Vagina (tissue), 2 donors: ENCODE measurements at regions not wholly inside any gene's neighbourhood (a gene's known extent, or its start where the extent isn't known, plus 50 kb on each side); places are given as distances from the start of the nearest gene placed in this dataset.
A peak's percentile ranks its signal among the peaks of the same experiment; 100 is the strongest.

Source experiments
- DNase-seq, 2 donors: peaks; one replicate each; pipeline ENCODE4 v3.0.0-alpha.2; 2017; ENCODE audit errors: extremely low spot score in 2 of 2
- H3K27ac ChIP-seq: fragments of 200-600 bp; sonication (generic); one replicate; pipeline ENCODE4 v1.5.1; 2019
- H3K27me3 ChIP-seq: fragments of 200-600 bp; sonication (generic); one replicate; pipeline ENCODE4 v1.5.1; 2019
- H3K36me3 ChIP-seq, 2 donors: fragments of 200-600 bp; sonication (generic); one replicate each; pipeline ENCODE4 v1.5.1; 2017 to 2019
- H3K4me1 ChIP-seq: fragments of 200-600 bp; sonication (generic); one replicate; pipeline ENCODE4 v1.5.1; 2019
- H3K4me3 ChIP-seq, 2 donors: fragments of 200-600 bp; sonication (generic); 1 replicate in 1 of 2; 2 replicates in 1 of 2; pipeline ENCODE4 v1.5.1; 2016 to 2019
- H3K9me3 ChIP-seq: fragments of 200-600 bp; sonication (generic); one replicate; pipeline ENCODE4 v1.5.1; 2019
- CTCF ChIP-seq, 3 experiments: fragments of 450-650 bp in 2 of 3; fragments of 200-600 bp in 1 of 3; sonication (generic) in 1 of 3; IDR thresholded peaks; one replicate each; pipeline ENCODE4 v1.5.1; 2017 to 2019; ENCODE audit warnings: antibody characterized with exemption in 3 of 3, mild to moderate bottlenecking in 2 of 3, moderate library complexity in 2 of 3
- POLR2A ChIP-seq, 2 donors: fragments of 450-650 bp; IDR thresholded peaks; one replicate each; pipeline ENCODE4 v1.6.1; 2017; ENCODE audit warnings: antibody characterized with exemption in 2 of 2, mild to moderate bottlenecking in 2 of 2, moderate library complexity in 2 of 2
- POLR2AphosphoS5 ChIP-seq, 2 donors: sonication (generic); formaldehyde crosslinking; IDR thresholded peaks; one replicate each; pipeline ENCODE4 v1.9.0; 2017; ENCODE audit warnings: antibody characterized with exemption in 2 of 2, mild to moderate bottlenecking in 2 of 2, low read depth in 1 of 2; ENCODE audit not compliant: insufficient read depth in 1 of 2
- intact Hi-C: fragments of 100-400 bp; cut with DNase I; formaldehyde crosslinking; loops from one replicate; pipeline ENCODE4 v1.15.1; 2023

- H3K27ac ChIP-seq: peak overlapping the region; percentile 25
- TF ChIP-seq POLR2A (IDR thresholded peaks at IDR 0.05) (no peak), CTCF (IDR thresholded peaks at IDR 0.05) (no peak), POLR2AphosphoS5 (IDR thresholded peaks at IDR 0.05; ENCODE audit: insufficient read depth in 1 of 2, low read depth in 1 of 2) (no peak)
These were observed 72.4 kb downstream of the MATN1 start for GRCh38 chr1:30650968-30651320.

GRCh38 chr1:30650038-30650967, 73.1 kb downstream of the MATN1 start:
- no peak for TF ChIP-seq POLR2AphosphoS5 (IDR thresholded peaks at IDR 0.05; ENCODE audit: insufficient read depth in 1 of 2, low read depth in 1 of 2)
- no peak for TF ChIP-seq POLR2A (IDR thresholded peaks at IDR 0.05)
- TF ChIP-seq CTCF (IDR thresholded peaks at IDR 0.05): no peak
- H3K27me3 ChIP-seq: no peaks in the 10 kb centered on the region
- intact Hi-C loops: no loop called here
- peak overlapping the region in 1 of 2 donors; percentile 3 for H3K4me3 ChIP-seq
- no peaks in the 10 kb centered on the region for H3K9me3 ChIP-seq
- peak overlapping the region; percentile 25 for H3K27ac ChIP-seq
- peaks cover 26% of the 10 kb centered on the region for H3K4me1 ChIP-seq
- no peak for DNase-seq
- H3K36me3 ChIP-seq: no peaks in the 10 kb centered on the region

More at GRCh38 chr1:30650968-30651320, 72.4 kb downstream of the MATN1 start:
- Histone ChIP-seq H3K4me1 (peaks cover 26% of the 10 kb centered on the region), H3K9me3 (no peaks in the 10 kb centered on the region), H3K36me3 (no peaks in the 10 kb centered on the region), H3K4me3 (peak overlapping the region in 1 of 2 donors; percentile 3), H3K27me3 (no peaks in the 10 kb centered on the region)
- DNase-seq: no peak
- intact Hi-C loops: no loop called here

DNA sequence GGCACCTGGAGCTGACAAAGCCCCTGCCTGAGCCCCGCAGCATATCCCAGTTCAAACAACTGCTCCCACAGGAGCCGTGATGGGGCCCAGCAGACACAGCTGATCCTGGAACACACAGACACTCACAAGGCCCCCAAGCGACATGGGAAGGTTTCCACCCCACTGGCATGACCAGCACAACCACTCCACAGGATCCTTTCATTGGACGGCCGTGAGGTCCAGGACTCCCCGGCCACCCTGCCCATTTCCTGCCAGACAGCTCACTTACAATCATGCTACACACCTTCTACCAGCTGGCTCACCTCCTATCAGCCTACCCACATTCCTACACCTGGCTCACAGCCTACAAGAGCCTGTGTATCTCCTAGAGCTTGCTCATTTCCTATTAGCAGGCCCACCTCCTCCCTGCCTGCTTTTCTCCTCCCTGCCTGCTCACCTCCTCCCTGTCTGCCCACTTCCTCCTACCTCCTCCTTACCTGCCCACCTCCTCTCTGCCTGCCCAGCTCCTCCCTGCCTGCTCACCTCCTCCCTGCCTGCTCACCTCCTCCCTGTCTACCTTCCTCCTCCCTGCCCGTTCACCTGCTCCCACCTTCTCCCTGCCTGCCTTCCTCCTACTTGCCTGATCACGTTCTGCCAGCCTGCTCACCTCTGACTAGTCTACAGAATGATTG, 73.9 kb downstream of the MATN1 start:
- Histone ChIP-seq H3K27me3 (no peaks in the 10 kb centered on the region), H3K36me3 (no peaks in the 10 kb centered on the region), H3K9me3 (no peaks in the 10 kb centered on the region), H3K4me3 (no peak overlapping the region), H3K27ac (no peak overlapping the region), H3K4me1 (peaks cover 26% of the 10 kb centered on the region)
- TF ChIP-seq CTCF (IDR thresholded peaks at IDR 0.05) (no peak), POLR2A (IDR thresholded peaks at IDR 0.05) (no peak), POLR2AphosphoS5 (IDR thresholded peaks at IDR 0.05; ENCODE audit: insufficient read depth in 1 of 2, low read depth in 1 of 2) (no peak)
- no peak for DNase-seq
- intact Hi-C loops: no loop called here

DNA sequence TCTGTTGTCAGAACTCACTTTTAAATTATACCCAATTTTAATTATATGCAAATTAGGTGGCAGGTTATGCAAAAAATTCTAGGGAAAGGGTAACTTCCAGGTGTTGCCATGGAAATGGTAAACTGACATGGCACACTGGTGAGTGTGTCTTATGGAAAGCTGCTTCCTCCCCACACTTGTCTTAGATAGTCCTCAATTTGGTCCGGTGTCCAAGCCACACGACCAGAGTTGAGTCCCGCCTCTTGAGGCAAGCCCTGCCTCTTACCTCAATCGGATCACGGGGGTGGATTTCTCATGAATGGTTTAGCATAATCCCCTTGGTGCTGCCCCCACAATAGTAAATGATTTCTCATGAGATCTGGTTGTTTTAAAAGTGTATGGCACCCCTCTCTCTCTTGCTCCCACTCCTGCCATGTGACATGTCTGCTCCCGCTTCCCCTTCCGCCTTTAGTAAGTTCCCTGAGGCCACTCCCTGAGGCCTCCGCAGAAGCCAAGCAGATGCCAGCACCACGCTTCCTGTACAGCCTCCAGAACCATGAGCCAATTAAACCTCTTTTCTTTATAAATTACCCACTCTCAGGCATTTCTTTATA, 74.9 kb downstream of the MATN1 start:
- Histone ChIP-seq H3K4me1 (peaks cover 26% of the 10 kb centered on the region), H3K27ac (no peak overlapping the region), H3K27me3 (no peaks in the 10 kb centered on the region), H3K9me3 (no peaks in the 10 kb centered on the region), H3K36me3 (no peaks in the 10 kb centered on the region), H3K4me3 (no peak overlapping the region)
- no peak for DNase-seq
- TF ChIP-seq POLR2AphosphoS5 (IDR thresholded peaks at IDR 0.05; ENCODE audit: insufficient read depth in 1 of 2, low read depth in 1 of 2): no peak
- no peak for TF ChIP-seq CTCF (IDR thresholded peaks at IDR 0.05)
- no peak for TF ChIP-seq POLR2A (IDR thresholded peaks at IDR 0.05)
- intact Hi-C loops: no loop called here
